Thoracic aorta (tissue), 2 donors: ENCODE measurements at regions not wholly inside any gene's neighbourhood (a gene's known extent, or its start where the extent isn't known, plus 50 kb on each side); places are given as distances from the start of the nearest gene placed in this dataset.

Source experiments
- ATAC-seq: fragments of 150-250 bp; one replicate; pipeline ENCODE4 v1.8.0; 2017; ENCODE audit warnings: low read depth; ENCODE audit not compliant: insufficient number of reproducible peaks, low FRiP score
- DNase-seq: peaks from one replicate; pipeline ENCODE4 v3.0.0-alpha.2; 2020; ENCODE audit warnings: low spot score
- H3K27ac ChIP-seq, 2 donors: fragments of 200-600 bp; sonication (generic); 1 replicate in 1 of 2; 2 replicates in 1 of 2; pipeline ENCODE4 v1.5.1; 2016; ENCODE audit warnings: mild to moderate bottlenecking in 2 of 2, moderate library complexity in 2 of 2
- H3K27me3 ChIP-seq: fragments of 200-600 bp; sonication (generic); replicated peaks from 2 replicates; pipeline ENCODE4 v1.6.0; 2016; ENCODE audit warnings: mild to moderate bottlenecking; ENCODE audit not compliant: insufficient read depth
- H3K36me3 ChIP-seq: fragments of 200-600 bp; sonication (generic); one replicate; pipeline ENCODE4 v1.5.1; 2016
- H3K4me1 ChIP-seq, 2 donors: fragments of 200-600 bp; sonication (generic); 1 replicate in 1 of 2; 2 replicates in 1 of 2; pipeline versions ENCODE4 v1.5.1 to v1.6.0; 2016; ENCODE audit warnings: low read depth in 2 of 2, mild to moderate bottlenecking in 1 of 2; ENCODE audit not compliant: control insufficient read depth in 1 of 2
- H3K4me3 ChIP-seq: fragments of 200-600 bp; sonication (generic); 2 replicates; pipeline ENCODE4 v1.5.1; 2016; ENCODE audit warnings: mild to moderate bottlenecking
- H3K9me3 ChIP-seq: fragments of 200-600 bp; sonication (generic); 2 replicates; pipeline ENCODE4 v1.5.1; 2016
- CTCF ChIP-seq: fragments of 200-600 bp; sonication (generic); IDR thresholded peaks from one replicate; pipeline ENCODE4 v1.5.1; 2019; ENCODE audit warnings: antibody characterized with exemption

GRCh38 chr4:17296921-17297890 lies 214.7 kb downstream of the QDPR start:
- Histone ChIP-seq H3K27ac (no peak overlapping the region), H3K27me3 (no peaks in the 10 kb centered on the region), H3K36me3 (no peaks in the 10 kb centered on the region), H3K9me3 (no peaks in the 10 kb centered on the region), H3K4me3 (no peak overlapping the region), H3K4me1 (peaks cover 0 to 14% of the 10 kb centered on the region in 2 donors)
- TF ChIP-seq CTCF: no peak
- DNase-seq (no peak), ATAC-seq (no peak)

GRCh38 chr4:17293901-17294300 lies 218.0 kb downstream of the QDPR start:
- ATAC-seq (no peak), DNase-seq (no peak)
- H3K27ac ChIP-seq: no peak overlapping the region
- H3K9me3 ChIP-seq: no peaks in the 10 kb centered on the region
- H3K4me1 ChIP-seq: peaks cover 0 to 9% of the 10 kb centered on the region in 2 donors
- H3K4me3 ChIP-seq: no peak overlapping the region
- TF ChIP-seq CTCF: no peak
- no peaks in the 10 kb centered on the region for H3K27me3 ChIP-seq
- H3K36me3 ChIP-seq: no peaks in the 10 kb centered on the region

GRCh38 chr4:17288151-17288550 lies 223.7 kb downstream of the QDPR start:
- Histone ChIP-seq H3K4me3 (no peak overlapping the region), H3K4me1 (peaks cover 14 to 22% of the 10 kb centered on the region in 2 donors), H3K27me3 (no peaks in the 10 kb centered on the region), H3K9me3 (no peaks in the 10 kb centered on the region), H3K36me3 (no peaks in the 10 kb centered on the region), H3K27ac (no peak overlapping the region)
- no peak for TF ChIP-seq CTCF
- no peak for DNase-seq
- no peak for ATAC-seq

GRCh38 chr4:17286752-17287460 lies 225.0 kb downstream of the QDPR start:
- DNase-seq (no peak), ATAC-seq (no peak)
- Histone ChIP-seq H3K4me3 (no peak overlapping the region), H3K27ac (no peak overlapping the region), H3K4me1 (peaks cover 14 to 22% of the 10 kb centered on the region in 2 donors), H3K27me3 (no peaks in the 10 kb centered on the region), H3K36me3 (no peaks in the 10 kb centered on the region), H3K9me3 (no peaks in the 10 kb centered on the region)
- TF ChIP-seq CTCF: no peak

- peaks cover 14 to 22% of the 10 kb centered on the region in 2 donors for H3K4me1 ChIP-seq
- no peak for DNase-seq
- H3K36me3 ChIP-seq: no peaks in the 10 kb centered on the region
- ATAC-seq: no peak
- H3K9me3 ChIP-seq: no peaks in the 10 kb centered on the region
- H3K4me3 ChIP-seq: no peak overlapping the region
- H3K27ac ChIP-seq: no peak overlapping the region
- no peaks in the 10 kb centered on the region for H3K27me3 ChIP-seq
- no peak for TF ChIP-seq CTCF
Measured at GRCh38 chr4:17285747-17286146, 226.1 kb downstream of the QDPR start.
